ENCODE measurements at regions not wholly inside any gene's neighbourhood (a gene's known extent, or its start where the extent isn't known, plus 50 kb on each side); places are given as distances from the start of the nearest gene placed in this dataset.

DNA sequence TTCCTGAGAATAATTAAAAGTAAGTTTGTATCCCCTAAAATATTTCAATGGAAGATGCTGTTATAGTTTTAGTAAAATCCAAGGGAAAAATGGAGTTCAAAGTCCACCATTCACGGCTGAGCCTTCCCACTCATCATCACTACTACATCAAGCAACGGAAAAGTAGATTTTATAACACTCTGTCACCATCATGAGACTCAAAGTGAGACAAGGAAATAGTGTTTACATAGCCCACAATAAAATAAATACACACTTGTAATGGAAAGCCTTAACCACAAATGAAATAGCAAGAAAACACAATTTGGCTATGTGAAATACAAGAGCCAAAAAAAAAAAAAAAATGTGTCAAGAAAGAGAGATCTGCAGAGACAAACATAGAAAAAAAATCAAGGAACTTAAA is 569.9 kb upstream of the REG3G start:
- TF ChIP-seq, protein P1, sequence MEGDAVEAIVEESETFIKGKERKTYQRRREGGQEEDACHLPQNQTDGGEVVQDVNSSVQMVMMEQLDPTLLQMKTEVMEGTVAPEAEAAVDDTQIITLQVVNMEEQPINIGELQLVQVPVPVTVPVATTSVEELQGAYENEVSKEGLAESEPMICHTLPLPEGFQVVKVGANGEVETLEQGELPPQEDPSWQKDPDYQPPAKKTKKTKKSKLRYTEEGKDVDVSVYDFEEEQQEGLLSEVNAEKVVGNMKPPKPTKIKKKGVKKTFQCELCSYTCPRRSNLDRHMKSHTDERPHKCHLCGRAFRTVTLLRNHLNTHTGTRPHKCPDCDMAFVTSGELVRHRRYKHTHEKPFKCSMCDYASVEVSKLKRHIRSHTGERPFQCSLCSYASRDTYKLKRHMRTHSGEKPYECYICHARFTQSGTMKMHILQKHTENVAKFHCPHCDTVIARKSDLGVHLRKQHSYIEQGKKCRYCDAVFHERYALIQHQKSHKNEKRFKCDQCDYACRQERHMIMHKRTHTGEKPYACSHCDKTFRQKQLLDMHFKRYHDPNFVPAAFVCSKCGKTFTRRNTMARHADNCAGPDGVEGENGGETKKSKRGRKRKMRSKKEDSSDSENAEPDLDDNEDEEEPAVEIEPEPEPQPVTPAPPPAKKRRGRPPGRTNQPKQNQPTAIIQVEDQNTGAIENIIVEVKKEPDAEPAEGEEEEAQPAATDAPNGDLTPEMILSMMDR (IDR thresholded peaks at IDR 0.05; ENCODE audit: low read depth, low read length): no peak
- no peak for TF ChIP-seq MYC (IDR thresholded peaks at IDR 0.05; ENCODE audit: low read depth, low read length)

All from NB4 (cell line).